ENCODE measurements at regions not wholly inside any gene's neighbourhood (a gene's known extent, or its start where the extent isn't known, plus 50 kb on each side); places are given as distances from the start of the nearest gene placed in this dataset.

DNA sequence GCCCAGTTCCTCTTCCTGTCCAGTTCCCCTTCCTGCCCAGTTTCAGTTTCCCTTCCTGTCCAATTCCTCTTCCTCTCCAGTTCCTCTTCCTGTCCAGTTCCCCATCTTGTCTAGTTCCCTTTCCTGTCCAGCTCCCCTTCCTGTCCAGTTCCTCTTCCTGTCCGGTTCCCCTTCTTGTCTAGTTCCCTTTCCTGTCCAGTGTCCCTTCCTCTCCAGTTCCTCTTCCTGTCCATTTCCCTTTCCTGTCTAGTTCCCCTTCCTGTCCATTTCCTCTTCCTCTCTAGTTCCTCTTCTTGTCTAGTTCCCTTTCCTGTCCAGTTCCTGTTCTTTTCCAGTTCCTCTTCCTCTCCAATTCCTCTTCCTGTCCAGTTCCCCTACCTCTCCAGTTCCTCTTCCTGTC is 68.1 kb upstream of the ADCY1 start:
- TF ChIP-seq, protein P1, sequence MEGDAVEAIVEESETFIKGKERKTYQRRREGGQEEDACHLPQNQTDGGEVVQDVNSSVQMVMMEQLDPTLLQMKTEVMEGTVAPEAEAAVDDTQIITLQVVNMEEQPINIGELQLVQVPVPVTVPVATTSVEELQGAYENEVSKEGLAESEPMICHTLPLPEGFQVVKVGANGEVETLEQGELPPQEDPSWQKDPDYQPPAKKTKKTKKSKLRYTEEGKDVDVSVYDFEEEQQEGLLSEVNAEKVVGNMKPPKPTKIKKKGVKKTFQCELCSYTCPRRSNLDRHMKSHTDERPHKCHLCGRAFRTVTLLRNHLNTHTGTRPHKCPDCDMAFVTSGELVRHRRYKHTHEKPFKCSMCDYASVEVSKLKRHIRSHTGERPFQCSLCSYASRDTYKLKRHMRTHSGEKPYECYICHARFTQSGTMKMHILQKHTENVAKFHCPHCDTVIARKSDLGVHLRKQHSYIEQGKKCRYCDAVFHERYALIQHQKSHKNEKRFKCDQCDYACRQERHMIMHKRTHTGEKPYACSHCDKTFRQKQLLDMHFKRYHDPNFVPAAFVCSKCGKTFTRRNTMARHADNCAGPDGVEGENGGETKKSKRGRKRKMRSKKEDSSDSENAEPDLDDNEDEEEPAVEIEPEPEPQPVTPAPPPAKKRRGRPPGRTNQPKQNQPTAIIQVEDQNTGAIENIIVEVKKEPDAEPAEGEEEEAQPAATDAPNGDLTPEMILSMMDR (IDR thresholded peaks at IDR 0.05), result no peak
- TF ChIP-seq POLR2A (IDR thresholded peaks at IDR 0.05) (no peak), EP300 (IDR thresholded peaks at IDR 0.05) (no peak)

All from ovary (tissue), 3 donors.